ENCODE measurements at regions not wholly inside any gene's neighbourhood (a gene's known extent, or its start where the extent isn't known, plus 50 kb on each side); places are given as distances from the start of the nearest gene placed in this dataset.
"Not testable (repeated sequence)": the region's sequence is repeated elsewhere in the genome, so short reads cannot be mapped to it uniquely, and the experiment has no call there.

DNA sequence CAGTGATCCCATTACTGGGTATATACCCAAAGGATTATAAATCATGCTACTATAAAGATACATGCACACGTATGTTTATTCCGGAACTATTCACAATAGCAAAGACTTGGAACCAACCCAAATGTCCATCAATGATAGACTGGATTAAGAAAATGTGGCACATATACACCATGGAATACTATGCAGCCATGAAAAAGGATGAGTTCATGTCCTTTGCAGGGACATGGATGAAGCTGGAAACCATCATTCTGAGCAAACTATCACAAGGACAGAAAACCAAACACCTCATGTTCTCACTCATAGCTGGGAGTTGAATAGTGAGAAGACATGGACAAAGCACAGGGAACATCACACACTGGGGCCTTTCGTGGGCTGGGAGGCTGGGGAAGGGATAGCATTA lies 129.8 kb upstream of the HAPLN1 start:
- TF ChIP-seq HDAC6 (IDR thresholded peaks at IDR 0.05; ENCODE audit: low read depth, low read length); POLR2A (IDR thresholded peaks at IDR 0.05; ENCODE audit: control extremely low read depth in 1 of 2, low read depth in 2 of 2, low read length in 2 of 2); JUN (IDR thresholded peaks at IDR 0.05; ENCODE audit: low read depth, low read length): not testable (repeated sequence)
